ENCODE measurements at regions not wholly inside any gene's neighbourhood (a gene's known extent, or its start where the extent isn't known, plus 50 kb on each side); places are given as distances from the start of the nearest gene placed in this dataset. TPM values are rescaled to one million over a fixed set of nuclear protein-coding genes. Genes with fewer than 3 reads are reported as not detected.

DNA sequence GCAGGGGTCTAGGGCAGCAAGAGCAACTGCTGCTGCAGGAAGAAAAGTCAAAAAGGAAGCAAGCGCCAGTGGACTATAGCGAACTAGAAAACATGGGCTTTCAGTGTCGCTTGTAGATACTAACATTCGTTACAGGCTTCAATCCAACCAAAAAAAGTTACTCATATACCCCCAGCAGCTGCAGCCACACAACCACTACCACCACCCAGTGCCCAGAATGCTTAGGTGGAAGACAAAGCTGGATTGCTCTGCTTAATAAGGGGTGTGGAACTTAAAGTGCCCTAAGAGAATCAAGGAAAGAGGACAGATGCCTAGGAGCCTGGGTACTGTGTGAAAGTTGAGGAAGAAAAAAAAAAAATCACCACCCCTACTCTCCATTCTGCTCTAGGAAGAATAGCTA, 203.6 kb downstream of the ELAVL2 start:
- no peak for DNase-seq (ENCODE audit: low read depth in 2 of 3, low spot score in 2 of 3)

DNA sequence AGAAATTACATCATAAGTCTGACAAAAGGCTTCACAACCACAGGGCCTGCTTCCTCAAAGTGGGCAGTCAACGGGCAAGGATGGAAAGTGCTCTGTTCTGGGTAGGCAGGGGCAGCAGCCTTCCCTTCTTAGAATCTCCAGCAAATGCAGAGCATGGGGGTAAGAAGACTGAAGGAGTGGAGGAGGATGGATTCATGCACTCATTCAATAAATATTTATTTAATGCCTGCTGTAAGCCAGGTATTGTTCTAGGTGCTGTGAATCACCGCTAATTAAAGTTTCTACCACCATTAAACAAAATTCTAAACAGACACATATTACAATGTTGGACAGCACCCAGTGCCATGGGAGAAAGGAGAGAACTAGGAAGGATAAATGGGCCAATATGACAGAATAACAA, 195.6 kb downstream of the ELAVL2 start:
- DNase-seq (ENCODE audit: low read depth in 2 of 3, low spot score in 2 of 3): no peak

DNA sequence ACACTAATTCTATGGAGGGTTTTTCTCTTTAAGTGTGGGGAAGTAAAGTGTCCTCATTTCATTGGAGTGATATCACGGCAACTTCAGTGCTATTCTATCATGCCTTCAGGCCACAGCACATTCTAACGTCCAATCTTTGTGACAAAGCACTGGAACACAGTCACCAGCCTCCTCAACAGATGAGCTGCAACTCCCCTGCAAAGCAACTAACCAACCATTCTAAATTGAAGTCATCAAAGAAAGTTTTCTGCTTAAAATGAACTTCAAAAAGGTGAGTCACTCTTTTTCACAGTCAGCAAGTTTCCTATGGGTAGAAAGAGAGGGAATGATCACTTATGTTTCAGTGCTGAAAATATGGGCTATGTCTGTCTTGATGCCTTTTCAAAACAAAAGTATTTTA, 190.8 kb downstream of the ELAVL2 start:
- no peak for DNase-seq (ENCODE audit: low read depth in 2 of 3, low spot score in 2 of 3)

DNA sequence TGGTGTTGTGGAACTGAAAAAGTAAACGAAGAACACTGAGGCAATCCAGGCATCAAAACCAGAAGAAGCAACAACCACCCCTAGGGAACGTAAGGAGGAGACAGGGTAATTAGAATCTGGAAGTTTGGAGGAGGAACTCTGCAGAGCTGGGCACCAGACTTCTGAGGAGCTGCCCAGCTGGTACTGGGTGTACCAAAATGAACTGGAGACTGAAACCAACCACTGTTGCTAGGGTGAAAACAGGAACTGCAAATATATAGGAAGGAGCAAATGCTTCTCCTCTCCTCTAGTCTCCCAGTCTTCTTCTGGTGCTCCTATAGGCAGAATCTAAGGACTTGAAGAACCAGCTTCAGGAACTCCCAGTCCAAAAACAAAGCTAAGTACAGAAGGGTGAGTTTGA, 189.8 kb downstream of the ELAVL2 start:
- no peak for DNase-seq (ENCODE audit: low read depth in 2 of 3, low spot score in 2 of 3)

DNA sequence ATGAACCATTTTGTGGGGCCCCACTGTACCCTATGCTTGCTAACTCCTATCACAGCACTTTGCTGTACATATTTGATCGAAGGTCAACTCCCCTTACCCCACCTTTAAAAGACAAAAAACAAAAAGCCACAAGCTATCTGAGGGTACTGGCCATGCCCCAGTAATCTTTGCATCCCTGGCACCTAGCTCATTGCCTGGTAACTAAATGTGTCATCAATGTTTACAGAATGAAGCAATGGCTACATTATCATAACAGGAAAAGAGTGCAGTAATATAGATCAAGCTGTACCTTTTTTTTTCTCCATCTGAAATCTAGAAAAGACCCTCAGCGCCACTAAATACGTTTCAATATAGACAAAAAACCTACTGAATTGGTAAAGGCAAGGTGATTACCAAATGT, 188.0 kb downstream of the ELAVL2 start:
- no peak for DNase-seq (ENCODE audit: low read depth in 2 of 3, low spot score in 2 of 3)

DNA sequence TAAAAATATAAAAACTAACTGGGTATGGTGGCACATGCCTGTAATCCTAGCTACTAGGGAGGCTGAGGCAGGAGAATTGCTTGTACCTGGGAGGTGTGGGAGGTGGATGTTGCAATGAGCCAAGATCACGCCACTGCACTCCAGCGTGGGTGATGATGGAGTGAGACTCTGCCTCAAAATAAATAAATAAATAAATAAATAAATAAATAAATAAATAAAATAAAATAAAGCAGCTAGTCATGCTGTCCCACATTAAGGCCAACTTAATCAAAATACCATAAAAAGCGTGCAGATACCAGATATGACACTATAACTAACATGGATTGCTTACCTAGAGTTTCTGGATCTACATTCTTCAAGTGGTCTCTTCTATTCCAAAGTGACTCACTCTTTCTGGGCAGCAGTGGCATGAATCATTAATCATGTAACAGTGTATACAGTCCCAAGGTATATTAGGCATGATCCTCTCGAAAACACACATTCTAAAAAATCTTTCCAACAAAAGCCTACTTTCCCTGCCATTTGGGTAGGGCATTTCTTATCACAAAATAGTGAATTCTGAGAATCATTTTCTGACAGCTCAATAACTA, 187.1 kb downstream of the ELAVL2 start:
- DNase-seq (ENCODE audit: low read depth in 2 of 3, low spot score in 2 of 3): no peak

Small RNA genes in the stretch of these regions (small RNA-seq; reads per million reads assigned to genes)
- gene SUMO2P2: not detected
